ENCODE measurements at regions not wholly inside any gene's neighbourhood (a gene's known extent, or its start where the extent isn't known, plus 50 kb on each side); places are given as distances from the start of the nearest gene placed in this dataset.
"Not testable (repeated sequence)": the region's sequence is repeated elsewhere in the genome, so short reads cannot be mapped to it uniquely, and the experiment has no call there.

DNA sequence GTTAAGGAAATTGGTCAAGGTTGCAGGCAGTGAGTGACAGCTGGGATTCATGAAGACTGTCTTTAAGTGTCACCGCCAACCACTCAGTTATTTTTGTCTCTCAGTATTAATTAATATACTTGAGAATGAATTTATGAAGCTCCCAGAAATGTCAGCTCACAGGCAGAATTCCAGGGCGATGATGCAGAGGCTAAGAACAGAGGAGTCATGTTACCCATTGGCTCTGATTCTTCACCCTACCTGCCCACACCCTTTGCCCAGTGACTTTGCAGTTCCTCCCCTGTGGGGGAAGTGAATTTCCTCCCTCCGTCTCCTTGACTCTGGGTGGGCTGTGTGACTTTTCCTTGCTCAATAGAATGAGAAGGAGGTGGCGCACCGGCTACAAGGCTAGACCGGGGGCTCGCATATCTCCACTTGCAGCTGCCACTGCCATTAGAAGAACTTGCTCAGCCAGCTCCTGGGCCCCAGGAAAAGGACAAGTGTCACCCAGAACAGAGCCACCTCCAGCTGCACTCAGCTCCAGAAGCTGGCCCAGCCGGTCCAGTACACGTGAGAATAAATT is 157.1 kb upstream of the PRKCQ start:
- peak; percentile 39 for DNase-seq (ENCODE audit: low read depth)

DNA sequence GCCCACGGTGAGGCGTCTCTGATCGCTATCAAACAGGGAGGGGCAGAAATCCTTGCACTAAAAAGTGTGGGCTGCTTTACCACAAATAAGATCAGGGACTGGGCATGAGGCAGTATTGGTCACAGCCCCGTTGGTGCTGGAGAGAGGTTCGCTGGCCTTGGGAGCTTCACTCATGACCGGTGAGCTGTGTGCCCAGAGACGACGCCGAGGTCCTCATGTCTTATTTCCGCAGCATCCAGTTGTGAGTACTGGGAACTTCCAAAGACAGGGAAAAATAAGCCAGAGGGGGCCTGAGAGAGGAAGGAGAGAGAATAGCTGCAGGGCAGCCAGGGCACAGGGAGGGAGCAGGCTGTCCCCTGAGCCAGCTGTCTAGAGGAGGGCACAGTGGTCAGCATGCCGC is 154.2 kb upstream of the PRKCQ start:
- no peak for DNase-seq (ENCODE audit: low read depth)

DNA sequence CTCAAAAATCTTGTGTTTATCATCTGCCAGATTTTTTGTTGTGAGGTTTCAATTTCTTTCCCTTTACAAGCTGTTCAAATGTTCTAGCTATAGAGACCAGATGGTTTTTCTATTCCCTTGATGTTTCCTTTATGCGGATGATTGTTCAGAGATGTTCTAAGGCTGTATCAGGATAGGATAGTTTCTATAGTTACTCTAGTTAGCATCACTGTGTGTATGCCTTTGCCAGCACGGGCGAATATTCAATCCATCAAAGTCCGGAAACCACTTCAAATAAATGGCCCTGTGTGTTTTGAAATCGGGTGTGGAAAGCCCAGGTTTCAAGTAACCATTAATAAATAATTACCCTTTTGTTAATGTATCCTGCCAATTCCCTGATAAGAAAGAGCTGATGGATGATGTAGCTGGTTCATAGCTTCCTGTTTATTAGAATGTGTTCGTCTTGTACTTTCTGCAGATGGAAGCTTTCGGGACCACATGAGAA is 149.8 kb upstream of the PRKCQ start:
- no peak for DNase-seq (ENCODE audit: low read depth)

DNA sequence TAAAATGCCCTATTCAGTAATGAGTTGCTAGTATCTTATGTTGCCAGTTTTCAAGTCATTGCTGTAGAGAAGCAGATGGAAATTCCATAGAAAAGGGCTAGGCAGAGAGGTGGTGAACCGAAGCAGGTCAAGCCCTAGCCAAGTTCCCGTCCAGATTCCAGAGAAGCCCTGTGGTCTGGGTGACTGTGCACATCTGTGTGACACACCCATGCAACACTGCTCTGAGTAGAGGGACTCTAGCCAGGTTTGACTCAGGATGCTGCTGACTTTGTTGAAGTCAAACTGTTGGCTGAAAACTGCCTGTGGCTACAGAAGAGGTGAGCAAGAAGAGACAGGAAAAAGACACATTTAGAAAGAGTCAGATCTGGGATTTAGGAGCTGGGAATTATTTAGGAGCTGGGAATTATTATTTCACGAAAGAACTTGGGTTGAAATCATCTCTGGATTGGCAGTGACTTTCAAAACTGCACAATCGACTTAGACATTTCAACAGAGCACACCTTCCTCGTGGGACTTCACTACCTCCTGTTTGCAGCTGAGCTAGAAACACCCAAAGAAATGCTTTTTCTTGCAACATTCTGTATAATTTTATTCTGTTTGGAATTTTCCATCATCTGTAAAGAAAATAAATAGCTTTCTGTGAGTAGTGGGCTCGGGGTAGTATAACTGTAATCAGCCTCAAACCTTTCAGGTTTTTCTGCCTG is 149.1 kb upstream of the PRKCQ start:
- DNase-seq (ENCODE audit: low read depth), result peak; percentile 75

DNA sequence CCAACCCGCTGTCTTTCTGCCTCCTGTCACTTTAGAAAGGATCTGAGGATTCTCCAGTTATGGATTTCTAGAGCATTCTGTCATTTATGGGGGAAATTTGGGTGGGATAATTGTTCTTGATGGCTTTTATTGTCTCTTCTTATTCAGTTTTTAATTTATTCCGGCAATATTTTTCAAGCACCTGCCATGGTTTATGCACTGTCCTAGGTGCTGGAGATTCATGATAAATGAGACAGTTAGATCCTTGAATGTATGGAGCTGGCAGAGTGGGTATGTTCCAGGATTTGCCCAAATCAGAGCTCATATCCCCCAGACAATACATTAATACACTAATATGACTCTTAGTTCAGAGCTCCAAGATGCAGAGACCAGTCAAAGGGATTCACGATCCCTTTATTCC is 146.8 kb upstream of the PRKCQ start:
- no peak for DNase-seq (ENCODE audit: low read depth)

DNA sequence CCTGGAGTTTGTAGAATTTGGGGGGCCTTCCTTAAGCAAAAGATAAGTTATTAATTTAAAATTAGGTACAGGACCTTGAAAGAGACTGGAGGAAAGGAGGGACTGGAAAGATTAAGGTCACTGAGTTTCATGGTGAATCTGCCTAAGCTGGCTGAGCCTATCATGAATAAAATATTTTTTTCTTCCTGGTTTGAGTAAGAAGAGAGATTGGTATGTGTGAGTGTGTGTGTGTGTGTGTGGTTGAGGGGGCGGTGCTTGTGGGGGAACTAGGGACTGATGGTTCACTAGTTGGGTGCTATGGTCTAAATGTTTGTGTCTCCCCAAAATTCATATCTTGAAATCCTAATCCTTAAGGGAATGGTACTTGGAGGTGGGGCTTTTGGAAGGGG is 142.5 kb upstream of the PRKCQ start:
- DNase-seq (ENCODE audit: low read depth), result peak; percentile 30

DNA sequence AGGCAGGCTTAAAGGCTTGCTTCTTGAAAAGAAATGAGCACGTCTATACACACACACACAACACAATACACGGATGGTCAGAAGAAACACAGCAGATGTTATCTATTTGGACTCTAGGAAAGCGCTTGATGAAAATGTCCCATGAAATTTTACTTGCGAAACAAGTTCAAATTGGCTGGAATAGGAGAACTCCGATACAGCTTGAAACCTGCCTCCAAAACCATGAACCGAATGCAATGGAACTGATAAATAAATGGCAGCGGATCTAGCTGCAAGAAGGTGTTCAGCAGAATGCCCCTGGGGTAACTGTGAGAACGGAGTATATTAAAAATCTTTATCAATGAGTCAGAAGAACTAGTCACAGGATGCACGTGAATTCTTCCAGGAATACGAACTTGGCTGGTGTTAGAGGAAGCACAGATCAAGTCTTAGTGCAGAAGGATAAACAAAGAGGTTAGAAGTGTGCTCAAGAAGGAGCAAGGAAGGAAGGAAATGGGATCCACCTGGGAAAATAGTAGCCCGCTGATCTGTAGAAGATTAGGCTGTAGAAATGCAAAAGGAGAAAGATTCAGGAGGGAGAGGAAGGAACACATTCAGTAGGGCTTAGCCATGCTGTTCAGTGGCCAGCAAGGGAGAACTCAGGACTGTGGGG is 142.0 kb upstream of the PRKCQ start:
- peak; percentile 90 for DNase-seq (ENCODE audit: low read depth)

DNA sequence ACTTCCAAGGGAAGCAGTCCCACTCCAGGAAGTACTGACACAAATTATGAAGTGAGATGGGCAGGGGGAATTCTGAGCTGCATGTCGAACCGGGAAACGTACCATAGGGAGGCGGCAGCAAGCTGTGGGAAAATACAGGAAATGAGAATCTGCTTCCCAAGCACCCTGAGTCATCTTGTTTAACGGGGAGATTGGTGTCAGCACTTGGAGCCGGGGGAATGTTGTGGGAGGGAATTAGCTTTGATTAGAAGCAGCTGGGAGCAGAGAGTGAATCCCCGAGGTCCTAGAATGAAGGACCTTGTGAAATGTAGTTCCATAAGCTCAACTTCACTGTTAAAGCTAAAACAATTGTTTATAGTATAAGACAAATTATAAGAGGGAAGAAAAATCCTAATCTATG is 141.4 kb upstream of the PRKCQ start:
- DNase-seq (ENCODE audit: low read depth), result peak; percentile 93

DNA sequence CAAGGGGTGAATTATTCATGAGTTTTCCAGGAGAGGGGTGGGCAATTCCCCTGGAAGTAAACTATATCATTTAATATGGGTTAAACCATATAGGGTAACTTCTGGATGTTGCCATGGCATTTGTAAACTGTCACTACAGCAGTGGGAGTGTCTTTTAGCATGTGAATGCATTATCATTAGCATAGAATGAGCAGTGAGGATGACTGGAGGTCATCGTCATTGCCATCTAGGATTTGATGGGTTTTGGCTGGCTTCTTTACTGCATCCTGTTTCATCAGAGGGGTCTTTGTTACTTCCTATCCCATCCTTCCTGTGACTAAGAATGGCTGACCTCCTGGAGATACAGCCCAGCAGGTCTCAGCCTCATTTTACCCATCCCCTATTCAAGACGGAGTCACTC is 139.5 kb upstream of the PRKCQ start:
- no peak for DNase-seq (ENCODE audit: low read depth)

DNA sequence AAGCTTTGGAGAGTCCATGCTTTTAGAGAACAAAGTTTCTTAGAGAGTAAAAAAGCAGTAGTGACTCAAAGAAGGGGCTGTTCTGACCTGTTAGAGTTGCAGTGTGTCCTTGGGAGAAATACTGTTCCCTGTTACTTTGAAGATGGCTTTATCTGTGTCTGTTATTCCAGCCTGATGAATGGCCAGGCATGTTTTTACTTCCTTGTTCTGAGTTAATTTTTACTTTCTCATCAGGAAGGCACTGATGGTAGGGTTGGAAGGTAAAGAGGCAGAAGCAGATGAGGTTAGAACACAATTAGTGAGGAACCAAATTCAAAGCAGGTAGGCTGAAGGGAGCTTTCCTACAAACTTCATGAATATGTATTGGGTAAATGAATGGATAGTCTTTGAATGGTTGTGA is 138.5 kb upstream of the PRKCQ start:
- DNase-seq (ENCODE audit: low read depth), result no peak

DNA sequence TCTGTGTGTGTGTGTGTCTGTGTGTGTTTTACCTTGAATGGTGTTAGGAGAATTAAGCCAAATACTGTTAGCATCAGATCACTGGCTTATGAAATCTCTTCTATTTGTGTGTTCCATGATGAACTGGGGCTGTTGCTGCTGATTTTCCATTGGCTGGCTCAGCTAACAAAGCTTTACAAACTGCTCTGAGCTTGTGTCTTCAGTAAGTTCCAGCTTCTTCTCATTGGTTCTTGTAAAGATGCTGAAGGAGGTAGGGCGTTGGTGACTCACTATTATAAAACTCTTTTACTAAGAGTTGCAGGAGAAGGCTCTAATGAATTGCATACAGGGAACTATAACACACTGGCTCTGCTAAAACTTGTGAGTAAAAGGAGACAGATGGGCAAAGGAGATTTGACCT is 136.4 kb upstream of the PRKCQ start:
- DNase-seq (ENCODE audit: low read depth), result peak; percentile 15

DNA sequence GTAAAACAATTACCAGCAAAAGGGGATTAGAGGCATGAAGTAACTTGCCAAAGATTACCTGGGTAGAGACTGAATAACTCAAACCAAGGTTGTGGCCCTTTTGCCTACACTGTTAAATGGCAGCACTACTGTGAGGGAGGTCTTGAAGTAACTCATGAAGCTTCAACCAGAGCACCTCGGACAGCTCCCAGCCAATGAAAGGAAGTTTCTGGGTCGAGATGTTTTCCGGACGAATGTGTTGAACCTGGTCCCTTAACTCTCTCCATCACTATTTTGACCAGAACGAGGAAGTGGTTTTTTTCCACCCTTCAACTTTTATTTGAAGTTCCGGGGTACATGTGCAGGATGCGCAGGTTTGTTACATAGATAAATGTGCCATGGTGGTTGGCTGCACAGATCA is 133.6 kb upstream of the PRKCQ start:
- no peak for DNase-seq (ENCODE audit: low read depth)

DNA sequence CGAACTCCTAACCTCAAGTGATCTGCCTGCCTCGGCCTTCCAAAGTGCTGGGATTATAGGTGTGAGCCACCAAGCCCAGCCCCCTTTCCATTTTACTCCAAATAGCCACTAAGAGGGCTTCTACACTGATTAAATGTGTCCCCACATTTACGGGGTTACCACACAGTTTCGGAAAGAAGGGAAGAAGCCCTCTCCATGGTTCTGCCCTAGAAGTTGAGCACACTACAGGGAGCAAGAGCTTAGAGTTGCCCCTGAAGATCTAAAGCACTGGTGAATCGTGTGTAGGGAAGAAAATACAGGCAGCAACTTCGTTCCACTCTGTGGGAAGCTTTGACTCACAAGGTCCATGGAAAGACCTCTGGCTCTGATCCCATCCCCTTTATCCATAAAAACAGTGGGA is 133.0 kb upstream of the PRKCQ start:
- no peak for DNase-seq (ENCODE audit: low read depth)

DNA sequence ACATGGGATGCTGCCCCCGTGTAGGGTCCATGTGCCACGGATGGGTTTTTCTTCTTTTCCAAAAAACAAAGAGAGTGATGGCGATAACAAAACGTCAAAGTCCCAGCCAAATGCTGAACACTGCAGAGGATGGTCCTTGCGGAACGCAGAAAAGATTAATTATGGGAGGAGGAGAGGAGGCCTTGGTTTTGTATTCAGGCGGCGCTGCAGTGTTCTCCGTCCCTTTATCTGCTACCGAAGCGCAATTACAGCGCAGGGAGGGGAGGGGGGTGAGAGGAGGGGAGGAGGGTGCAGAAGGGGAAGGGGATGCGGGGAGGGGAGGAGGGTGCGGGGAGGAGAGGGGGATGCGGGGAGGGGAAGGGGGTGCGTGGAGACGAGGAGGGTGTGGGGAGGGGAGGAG is 131.8 kb upstream of the PRKCQ start:
- no peak for DNase-seq (ENCODE audit: low read depth)

DNA sequence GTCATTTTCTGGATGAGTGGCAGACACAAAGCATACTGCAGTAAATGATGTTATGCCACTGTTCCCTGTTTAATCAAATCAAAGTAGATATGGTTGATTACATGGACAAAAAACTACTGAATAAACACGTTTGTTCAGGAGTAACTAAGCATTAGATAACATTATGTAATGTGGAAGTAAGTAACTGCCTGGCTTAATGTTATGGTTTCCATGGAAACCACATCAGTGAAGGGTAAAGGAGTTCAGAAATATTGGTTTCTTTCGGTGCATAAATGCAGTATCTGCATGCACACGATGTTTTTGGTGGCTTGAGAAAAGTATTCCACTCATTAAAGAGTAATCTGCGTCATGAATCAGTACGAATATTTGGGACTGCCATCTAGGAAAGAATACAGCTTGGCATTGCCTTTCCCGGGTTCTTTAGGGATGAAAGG is 131.3 kb upstream of the PRKCQ start:
- DNase-seq (ENCODE audit: low read depth), result no peak

DNA sequence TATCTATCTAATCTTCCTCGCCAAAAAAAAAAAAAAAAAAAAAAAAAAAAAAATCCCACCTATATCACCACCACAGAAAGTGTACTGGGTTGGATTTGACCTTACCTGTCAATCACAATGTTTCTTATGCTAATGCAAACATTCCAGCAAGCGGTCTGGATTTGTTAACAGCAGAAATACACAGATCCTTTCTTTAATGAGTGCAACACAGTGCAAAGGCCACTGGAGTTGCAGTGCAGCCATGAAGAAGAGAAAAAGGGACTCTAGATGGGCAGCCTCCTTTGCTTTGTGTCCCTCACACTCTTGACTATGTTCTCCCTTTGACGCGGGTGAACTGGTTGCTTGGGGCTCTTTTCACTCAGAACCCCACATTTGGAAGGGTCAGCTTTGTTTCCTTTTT is 127.3 kb upstream of the PRKCQ start:
- DNase-seq (ENCODE audit: low read depth), result no peak

DNA sequence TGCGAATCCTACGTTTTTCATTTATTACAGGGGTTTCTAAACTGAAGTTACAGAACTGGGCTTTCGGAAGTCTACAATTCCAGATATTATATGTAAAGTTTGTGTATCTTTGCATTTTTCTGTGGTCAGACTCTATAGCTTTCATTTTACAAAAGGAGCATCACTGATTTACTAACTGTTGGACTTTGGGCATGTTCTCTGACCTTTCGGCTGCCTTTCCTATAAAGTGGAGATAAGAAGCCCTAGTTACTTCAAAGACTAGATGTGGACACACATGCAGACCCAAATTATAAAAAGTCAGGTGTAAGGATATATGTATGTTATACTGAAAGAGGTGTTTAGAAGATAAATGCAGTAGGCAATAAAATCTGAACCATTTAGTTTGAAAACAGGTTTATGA is 126.6 kb upstream of the PRKCQ start:
- DNase-seq (ENCODE audit: low read depth), result no peak

DNA sequence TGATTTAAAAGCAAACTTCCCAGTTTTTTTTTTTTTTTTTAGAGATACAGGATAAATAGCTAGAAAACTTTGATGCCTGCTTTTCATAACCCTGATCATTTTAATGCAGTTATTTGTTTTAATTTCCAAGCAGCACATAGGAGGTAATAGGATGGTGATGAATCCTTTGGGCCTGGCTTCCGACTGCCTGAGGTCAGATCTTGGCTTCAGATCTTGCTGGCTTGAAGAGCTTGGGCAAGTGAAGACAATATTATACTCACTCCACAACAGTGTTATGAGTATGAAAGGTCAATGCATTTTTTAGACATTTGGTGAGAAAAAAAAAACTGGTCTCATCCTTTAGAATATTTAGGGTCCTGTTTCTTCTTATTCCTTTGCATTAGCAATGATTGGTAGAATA is 124.8 kb upstream of the PRKCQ start:
- DNase-seq (ENCODE audit: low read depth), result no peak

DNA sequence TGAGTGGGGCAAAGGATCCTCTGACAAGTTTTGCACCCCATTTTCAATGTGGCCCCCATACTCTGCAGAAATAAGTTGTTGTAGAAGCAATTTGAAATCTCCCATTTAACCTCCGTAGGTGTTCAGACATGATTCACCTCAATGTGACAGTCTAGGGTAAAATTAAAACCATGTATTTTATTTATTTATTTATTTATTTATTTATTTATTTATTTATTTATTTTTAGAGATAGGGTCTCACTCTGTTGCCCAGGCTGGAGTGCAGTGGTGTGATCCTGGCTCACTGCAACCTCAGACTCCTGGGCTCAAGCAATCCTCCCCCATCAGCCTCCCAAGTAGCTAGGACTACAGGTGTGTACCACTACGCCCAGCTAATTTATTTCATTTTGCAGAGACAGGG is 122.8 kb upstream of the PRKCQ start:
- DNase-seq (ENCODE audit: low read depth), result not testable (repeated sequence)

DNA sequence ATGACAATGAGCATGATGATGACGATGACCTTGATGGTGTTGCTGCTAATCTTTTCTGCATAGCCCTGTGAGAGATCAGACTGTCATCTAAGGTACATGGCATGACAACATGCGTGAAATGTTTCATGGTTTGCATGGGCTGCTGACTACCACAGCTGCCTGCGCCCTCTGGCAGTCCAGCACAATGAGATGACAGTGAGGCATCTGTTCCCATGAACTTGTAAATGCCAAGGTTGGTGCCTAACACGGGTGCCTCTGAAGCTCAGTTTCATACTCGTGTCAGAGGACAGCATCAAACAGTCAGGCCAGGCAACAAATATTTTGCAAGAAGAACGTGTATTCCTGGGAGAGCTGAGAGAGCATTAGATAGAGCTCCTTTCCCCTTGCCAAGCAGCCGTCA is 122.0 kb upstream of the PRKCQ start:
- DNase-seq (ENCODE audit: low read depth), result no peak

DNA sequence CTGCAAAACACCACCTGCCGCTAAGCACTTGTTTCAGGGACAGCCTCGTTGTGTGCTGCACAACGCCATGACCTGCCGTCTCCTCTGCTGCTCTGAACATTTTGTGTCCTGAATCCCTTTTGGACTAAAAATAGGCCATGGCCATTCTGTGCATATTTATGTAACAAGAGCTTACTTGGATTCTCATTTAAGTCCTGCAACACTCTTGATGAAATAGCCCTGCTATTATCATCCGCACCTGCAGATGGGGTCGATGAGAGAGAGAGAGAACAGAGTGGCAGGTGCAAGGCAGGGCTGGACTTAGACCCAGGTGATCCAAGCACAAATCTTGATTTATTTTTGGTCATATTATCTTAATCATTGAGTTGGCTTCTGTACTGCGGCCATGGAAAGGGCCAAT is 121.2 kb upstream of the PRKCQ start:
- DNase-seq (ENCODE audit: low read depth), result no peak

DNA sequence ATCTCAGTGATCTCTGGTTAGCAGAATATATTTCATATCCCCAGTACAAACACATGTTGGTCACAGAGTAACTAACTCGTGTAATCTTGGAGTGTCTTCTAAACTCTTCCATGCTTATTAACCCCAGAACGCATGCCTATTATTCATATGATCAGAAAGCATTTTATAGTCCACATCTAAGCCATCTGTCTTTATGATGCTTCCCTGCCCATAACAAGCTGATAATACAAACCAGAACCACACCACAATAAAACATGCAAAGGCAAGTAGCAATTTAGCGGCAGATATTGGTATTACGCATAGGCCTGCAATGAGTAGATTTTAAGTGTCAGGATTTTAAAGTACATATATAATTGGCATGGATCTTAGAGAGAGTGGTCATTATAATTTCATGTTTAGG is 120.0 kb upstream of the PRKCQ start:
- DNase-seq (ENCODE audit: low read depth), result no peak

DNA sequence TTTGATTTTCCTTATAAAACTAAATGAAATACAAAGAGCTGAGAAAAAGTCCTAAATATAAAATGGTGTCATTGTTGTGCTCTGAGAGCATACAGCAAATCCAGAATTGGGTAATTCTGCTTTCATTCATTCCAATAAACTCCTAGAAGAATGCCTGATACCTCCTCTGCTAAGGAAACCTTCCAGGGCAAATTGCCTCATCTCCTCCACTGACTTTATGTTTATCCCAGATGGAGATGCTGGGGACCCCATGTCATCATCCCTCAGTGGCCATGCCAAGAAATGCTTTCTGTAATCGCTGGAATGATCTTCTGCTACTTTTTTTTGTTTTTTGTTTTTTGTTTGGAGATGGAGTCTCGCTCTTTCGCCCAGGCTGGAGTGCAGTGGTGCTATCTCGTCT is 119.3 kb upstream of the PRKCQ start:
- DNase-seq (ENCODE audit: low read depth), result no peak
